ENCODE measurements at regions not wholly inside any gene's neighbourhood (a gene's known extent, or its start where the extent isn't known, plus 50 kb on each side); places are given as distances from the start of the nearest gene placed in this dataset.

GRCh38 chr18:60804415-60804814, 431.8 kb upstream of the MC4R start:
- DNase-seq: no peak

- no peak for DNase-seq
These were observed 437.4 kb upstream of the MC4R start for GRCh38 chr18:60809937-60810336.

GRCh38 chr18:60812921-60813320, 440.3 kb upstream of the MC4R start:
- no peak for DNase-seq

- no peak for DNase-seq
These were observed 453.8 kb upstream of the MC4R start for GRCh38 chr18:60826346-60826745.

GRCh38 chr18:60831971-60832370, 459.4 kb upstream of the MC4R start:
- DNase-seq: no peak

GRCh38 chr18:60838677-60839076, 466.1 kb upstream of the MC4R start:
- no peak for DNase-seq

- no peak for DNase-seq
These were observed 473.8 kb upstream of the MC4R start for GRCh38 chr18:60846396-60846795.

GRCh38 chr18:60847517-60847916, 474.9 kb upstream of the MC4R start:
- DNase-seq: no peak

- DNase-seq: no peak
These were observed 471.7 kb upstream of the CDH20 start for GRCh38 chr18:60861575-60861974.

- no peak for DNase-seq
These were observed 470.2 kb upstream of the CDH20 start for GRCh38 chr18:60862988-60863387.

- DNase-seq: no peak
These were observed 467.4 kb upstream of the CDH20 start for GRCh38 chr18:60865801-60866200.

GRCh38 chr18:60870261-60871153, 462.7 kb upstream of the CDH20 start:
- no peak for DNase-seq

GRCh38 chr18:60872434-60872833, 460.8 kb upstream of the CDH20 start:
- no peak for DNase-seq

- no peak for DNase-seq
These were observed 459.5 kb upstream of the CDH20 start for GRCh38 chr18:60873708-60874107.

GRCh38 chr18:60875957-60876507, 457.2 kb upstream of the CDH20 start:
- no peak for DNase-seq

GRCh38 chr18:60880184-60880583, 453.0 kb upstream of the CDH20 start:
- no peak for DNase-seq

GRCh38 chr18:60883587-60883986, 449.6 kb upstream of the CDH20 start:
- DNase-seq: no peak

- DNase-seq: no peak
These were observed 445.1 kb upstream of the CDH20 start for GRCh38 chr18:60888071-60888624.

- no peak for DNase-seq
These were observed 443.8 kb upstream of the CDH20 start for GRCh38 chr18:60889442-60889841.

GRCh38 chr18:60891936-60892335, 441.3 kb upstream of the CDH20 start:
- DNase-seq: no peak

- DNase-seq: no peak
These were observed 440.8 kb upstream of the CDH20 start for GRCh38 chr18:60892441-60892840.

- DNase-seq: no peak
These were observed 440.4 kb upstream of the CDH20 start for GRCh38 chr18:60892855-60893254.

- DNase-seq: no peak
These were observed 439.7 kb upstream of the CDH20 start for GRCh38 chr18:60893355-60894097.

Measured in NCI-H187 treated with DMSO at 0.1 percent for 48 hours (cell line).